Endodermal cell (in vitro differentiated cells): ENCODE measurements at regions not wholly inside any gene's neighbourhood (a gene's known extent, or its start where the extent isn't known, plus 50 kb on each side); places are given as distances from the start of the nearest gene placed in this dataset.

Experiments used
- DNase-seq: peaks from one replicate; pipeline ENCODE4 v3.0.0-alpha.2; 2017
- H3K27ac ChIP-seq: 2 replicates; pipeline ENCODE4 v1.5.1; 2013; ENCODE audit warnings: mild to moderate bottlenecking, low read depth, low read length, moderate library complexity
- H3K27me3 ChIP-seq: 2 replicates; pipeline ENCODE4 v1.6.1; 2013; ENCODE audit warnings: mild to moderate bottlenecking, low read length, moderate library complexity; ENCODE audit not compliant: insufficient read depth, control insufficient read depth, poor library complexity, severe bottlenecking
- H3K36me3 ChIP-seq: 2 replicates; pipeline ENCODE4 v1.7.0; 2013; ENCODE audit warnings: mild to moderate bottlenecking, low read length, moderate library complexity; ENCODE audit not compliant: control insufficient read depth, insufficient read depth
- H3K4me1 ChIP-seq: one replicate; pipeline ENCODE4 v1.7.0; 2013; ENCODE audit warnings: low read length; ENCODE audit not compliant: control insufficient read depth, insufficient read depth
- H3K4me3 ChIP-seq: 2 replicates; pipeline ENCODE4 v1.5.1; 2013; ENCODE audit warnings: mild to moderate bottlenecking, low read length, moderate library complexity
- H3K9ac ChIP-seq: 2 replicates; pipeline ENCODE4 v1.6.1; 2013; ENCODE audit warnings: mild to moderate bottlenecking, low read length, moderate library complexity; ENCODE audit not compliant: poor library complexity, severe bottlenecking; ENCODE audit errors: extremely low read depth
- H3K9me3 ChIP-seq: 2 replicates; pipeline ENCODE4 v1.6.1; 2013; ENCODE audit warnings: mild to moderate bottlenecking, low read length, moderate library complexity; ENCODE audit not compliant: control insufficient read depth
- H3K27ac Mint-ChIP-seq: 2 replicates; pipeline ENCODE4 v1.8.0; 2020; ENCODE audit warnings: mixed read lengths
- H3K27me3 Mint-ChIP-seq: 2 replicates; pipeline ENCODE4 v1.8.0; 2021; ENCODE audit warnings: mild to moderate bottlenecking, mixed read lengths; ENCODE audit not compliant: insufficient read depth
- H3K36me3 Mint-ChIP-seq: 2 replicates; pipeline ENCODE4 v1.8.0; 2020; ENCODE audit warnings: low read depth, mixed read lengths
- H3K4me1 Mint-ChIP-seq: 2 replicates; pipeline ENCODE4 v1.8.0; 2020; ENCODE audit warnings: mixed read lengths
- H3K4me3 Mint-ChIP-seq: 2 replicates; pipeline ENCODE4 v1.8.0; 2020; ENCODE audit warnings: mild to moderate bottlenecking, moderate library complexity, mixed read lengths
- H3K9me3 Mint-ChIP-seq: 2 replicates; pipeline ENCODE4 v1.8.0; 2020; ENCODE audit warnings: mild to moderate bottlenecking, mixed read lengths
- WGBS, 2 experiments: methylation state at CpG; one replicate each; pipeline versions ENCODE4 v1.1.5 to v1.1.7; 2013; ENCODE audit warnings: missing lambda C conversion rate in 2 of 2, mixed read lengths in 1 of 2; ENCODE audit not compliant: insufficient coverage in 1 of 2, insufficient read length in 1 of 2; 5-methylcytosine and 5-hydroxymethylcytosine counted together
- TF ChIP-seq, protein P1 (sequence below): fragments of 200-600 bp; sonication (generic); conservative IDR thresholded peaks from 2 replicates; pipeline ENCODE4 v1.5.0; 2021; ENCODE audit warnings: antibody characterized with exemption, mild to moderate bottlenecking

DNA sequence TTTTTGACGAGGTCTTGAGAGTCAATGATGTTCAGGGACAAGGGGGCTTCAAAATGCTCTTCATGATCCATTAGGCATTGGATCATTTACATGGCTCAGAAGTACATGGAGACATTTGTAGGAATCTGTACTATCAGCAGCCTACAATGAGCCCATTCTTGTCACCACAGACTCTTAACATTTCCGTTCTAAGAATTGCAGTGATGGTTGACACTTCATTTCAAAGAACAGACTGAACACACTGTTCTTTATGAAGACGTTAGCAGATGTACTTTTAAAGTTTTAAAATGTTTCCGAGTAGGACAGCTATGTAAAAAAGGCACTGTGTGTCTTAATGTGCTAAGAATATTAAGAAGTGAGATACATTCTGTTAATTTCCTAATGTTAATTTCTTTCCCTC, 97.3 kb upstream of the GOT2 start:
- Mint-ChIP-seq H3K9me3 (peaks cover 4% of the 10 kb centered on the region), H3K4me3 (no peak overlapping the region), H3K27me3 (no peaks in the 10 kb centered on the region), H3K27ac (no peak overlapping the region), H3K4me1 (no peaks in the 10 kb centered on the region), H3K36me3 (no peaks in the 10 kb centered on the region)
- no peak for DNase-seq
- Histone ChIP-seq H3K36me3 (no peaks in the 10 kb centered on the region), H3K9ac (no peak overlapping the region), H3K4me1 (no peaks in the 10 kb centered on the region), H3K27ac (no peak overlapping the region), H3K9me3 (no peaks in the 10 kb centered on the region), H3K4me3 (no peak overlapping the region), H3K27me3 (no peaks in the 10 kb centered on the region)
- 77 to 86% methylated on average over 2 to 4 of the region's 4 CpGs for WGBS, 2 experiments
- TF ChIP-seq, protein P1, sequence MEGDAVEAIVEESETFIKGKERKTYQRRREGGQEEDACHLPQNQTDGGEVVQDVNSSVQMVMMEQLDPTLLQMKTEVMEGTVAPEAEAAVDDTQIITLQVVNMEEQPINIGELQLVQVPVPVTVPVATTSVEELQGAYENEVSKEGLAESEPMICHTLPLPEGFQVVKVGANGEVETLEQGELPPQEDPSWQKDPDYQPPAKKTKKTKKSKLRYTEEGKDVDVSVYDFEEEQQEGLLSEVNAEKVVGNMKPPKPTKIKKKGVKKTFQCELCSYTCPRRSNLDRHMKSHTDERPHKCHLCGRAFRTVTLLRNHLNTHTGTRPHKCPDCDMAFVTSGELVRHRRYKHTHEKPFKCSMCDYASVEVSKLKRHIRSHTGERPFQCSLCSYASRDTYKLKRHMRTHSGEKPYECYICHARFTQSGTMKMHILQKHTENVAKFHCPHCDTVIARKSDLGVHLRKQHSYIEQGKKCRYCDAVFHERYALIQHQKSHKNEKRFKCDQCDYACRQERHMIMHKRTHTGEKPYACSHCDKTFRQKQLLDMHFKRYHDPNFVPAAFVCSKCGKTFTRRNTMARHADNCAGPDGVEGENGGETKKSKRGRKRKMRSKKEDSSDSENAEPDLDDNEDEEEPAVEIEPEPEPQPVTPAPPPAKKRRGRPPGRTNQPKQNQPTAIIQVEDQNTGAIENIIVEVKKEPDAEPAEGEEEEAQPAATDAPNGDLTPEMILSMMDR, result no peak

- Mint-ChIP-seq H3K36me3 (no peaks in the 10 kb centered on the region), H3K9me3 (peaks cover 1% of the 10 kb centered on the region), H3K27ac (no peak overlapping the region), H3K4me1 (no peaks in the 10 kb centered on the region), H3K4me3 (no peak overlapping the region), H3K27me3 (no peaks in the 10 kb centered on the region)
- Histone ChIP-seq H3K27ac (no peak overlapping the region), H3K9ac (no peak overlapping the region), H3K9me3 (no peaks in the 10 kb centered on the region), H3K4me3 (no peak overlapping the region), H3K36me3 (no peaks in the 10 kb centered on the region), H3K4me1 (no peaks in the 10 kb centered on the region), H3K27me3 (no peaks in the 10 kb centered on the region)
- WGBS, 2 experiments, result 93% methylated on average over 7 of the region's 8 CpGs
- DNase-seq, result no peak
- TF ChIP-seq, protein P1, result no peak
Observed at GRCh38 chr16:58828901-58829545, 94.9 kb upstream of the GOT2 start.

GRCh38 chr16:58824201-58824600, 90.1 kb upstream of the GOT2 start:
- H3K4me1 Mint-ChIP-seq, result no peaks in the 10 kb centered on the region
- no peaks in the 10 kb centered on the region for H3K36me3 ChIP-seq
- no peaks in the 10 kb centered on the region for H3K4me1 ChIP-seq
- H3K27me3 ChIP-seq, result no peaks in the 10 kb centered on the region
- H3K4me3 Mint-ChIP-seq, result no peak overlapping the region
- no peak overlapping the region for H3K27ac ChIP-seq
- H3K4me3 ChIP-seq, result no peak overlapping the region
- H3K9ac ChIP-seq, result no peak overlapping the region
- H3K27ac Mint-ChIP-seq, result no peak overlapping the region
- H3K9me3 ChIP-seq, result peaks cover 7% of the 10 kb centered on the region
- H3K27me3 Mint-ChIP-seq, result no peaks in the 10 kb centered on the region
- peaks cover 25% of the 10 kb centered on the region for H3K9me3 Mint-ChIP-seq
- H3K36me3 Mint-ChIP-seq, result peaks cover 4% of the 10 kb centered on the region
- DNase-seq, result no peak
- TF ChIP-seq, protein P1, result no peak
